Karpas-422 (cell line): ENCODE measurements at regions not wholly inside any gene's neighbourhood (a gene's known extent, or its start where the extent isn't known, plus 50 kb on each side); places are given as distances from the start of the nearest gene placed in this dataset.

ENCODE experiments used
- DNase-seq: peaks from one replicate; pipeline ENCODE4 v3.0.0-alpha.2; 2015
- H2AFZ ChIP-seq: fragments of 200-600 bp; sonication (generic); 2 replicates; pipeline ENCODE4 v1.6.1; 2014; ENCODE audit warnings: antibody characterized with exemption, low read length, mixed read lengths
- H3K27ac ChIP-seq: fragments of 200-600 bp; sonication (generic); 2 replicates; pipeline ENCODE4 v1.5.1; 2014; ENCODE audit warnings: mild to moderate bottlenecking, low read length, moderate library complexity
- H3K27me3 ChIP-seq: fragments of 200-600 bp; sonication (generic); 2 replicates; pipeline ENCODE4 v1.6.1; 2014; ENCODE audit warnings: low read length, mixed read lengths
- H3K36me3 ChIP-seq: fragments of 200-600 bp; sonication (generic); 2 replicates; pipeline ENCODE4 v1.6.1; 2014; ENCODE audit warnings: low read length, mixed read lengths; ENCODE audit not compliant: insufficient read depth
- H3K4me1 ChIP-seq: fragments of 200-600 bp; sonication (generic); 2 replicates; pipeline ENCODE4 v1.6.1; 2014; ENCODE audit warnings: mild to moderate bottlenecking, low read length, mixed read lengths
- H3K4me2 ChIP-seq: fragments of 200-600 bp; sonication (generic); 2 replicates; pipeline ENCODE4 v1.6.1; 2014; ENCODE audit warnings: low read length, low read depth, mild to moderate bottlenecking; ENCODE audit not compliant: poor library complexity, severe bottlenecking
- H3K4me3 ChIP-seq: fragments of 200-600 bp; sonication (generic); 2 replicates; pipeline ENCODE4 v1.5.1; 2014; ENCODE audit warnings: mild to moderate bottlenecking, antibody characterized with exemption, low read length, mixed read lengths
- H3K79me2 ChIP-seq: fragments of 200-600 bp; sonication (generic); 2 replicates; pipeline ENCODE4 v1.6.1; 2014; ENCODE audit warnings: mild to moderate bottlenecking, low read length, mixed read lengths
- H3K9ac ChIP-seq: fragments of 200-600 bp; sonication (generic); 2 replicates; pipeline ENCODE4 v1.6.0; 2014; ENCODE audit warnings: low read length
- H3K9me2 ChIP-seq: fragments of 200-600 bp; sonication (generic), shearing (Covaris generic); replicated peaks from 2 replicates; pipeline ENCODE4 v1.6.0; 2014; ENCODE audit warnings: mild to moderate bottlenecking, low read length, moderate library complexity; ENCODE audit not compliant: insufficient read depth
- H3K9me3 ChIP-seq: fragments of 300-700, 200-600 bp; sonication (generic); 2 replicates; pipeline ENCODE4 v1.6.1; 2014; ENCODE audit warnings: low read length, mixed read lengths
- H4K20me1 ChIP-seq: fragments of 200-600 bp; sonication (generic); 2 replicates; pipeline ENCODE4 v1.6.1; 2014; ENCODE audit warnings: mild to moderate bottlenecking, antibody characterized with exemption, low read length, low read depth; ENCODE audit not compliant: insufficient read depth

- Histone ChIP-seq H3K27ac (no peak overlapping the region), H3K4me2 (no peak overlapping the region), H2AFZ (no peak overlapping the region), H3K27me3 (no peaks in the 10 kb centered on the region), H3K9me3 (no peaks in the 10 kb centered on the region), H3K4me1 (no peaks in the 10 kb centered on the region), H3K36me3 (no peaks in the 10 kb centered on the region), H3K79me2 (no peaks in the 10 kb centered on the region), H3K9ac (no peak overlapping the region), H3K4me3 (no peak overlapping the region), H4K20me1 (no peaks in the 10 kb centered on the region), H3K9me2 (no peaks in the 10 kb centered on the region)
- no peak for DNase-seq
These were observed 76.6 kb upstream of the KLF12 start for GRCh38 chr13:74210693-74211393.

- Histone ChIP-seq H3K36me3 (no peaks in the 10 kb centered on the region), H4K20me1 (no peaks in the 10 kb centered on the region), H3K9me3 (no peaks in the 10 kb centered on the region), H3K4me2 (no peak overlapping the region), H3K9ac (no peak overlapping the region), H3K9me2 (no peaks in the 10 kb centered on the region), H3K27ac (no peak overlapping the region), H3K4me1 (no peaks in the 10 kb centered on the region), H2AFZ (no peak overlapping the region), H3K27me3 (no peaks in the 10 kb centered on the region), H3K4me3 (no peak overlapping the region), H3K79me2 (no peaks in the 10 kb centered on the region)
- no peak for DNase-seq
These were observed 72.7 kb upstream of the KLF12 start for GRCh38 chr13:74206855-74207254.

- Histone ChIP-seq H3K27me3 (no peaks in the 10 kb centered on the region), H3K79me2 (no peaks in the 10 kb centered on the region), H4K20me1 (no peaks in the 10 kb centered on the region), H3K4me1 (no peaks in the 10 kb centered on the region), H3K4me3 (no peak overlapping the region), H3K9me3 (no peaks in the 10 kb centered on the region), H3K36me3 (no peaks in the 10 kb centered on the region), H2AFZ (no peak overlapping the region), H3K9ac (no peak overlapping the region), H3K27ac (no peak overlapping the region), H3K9me2 (no peaks in the 10 kb centered on the region), H3K4me2 (no peak overlapping the region)
- DNase-seq: no peak
These were observed 71.9 kb upstream of the KLF12 start for GRCh38 chr13:74206061-74206561.

- Histone ChIP-seq H2AFZ (no peak overlapping the region), H3K27me3 (no peaks in the 10 kb centered on the region), H3K27ac (no peak overlapping the region), H3K4me2 (no peak overlapping the region), H3K9me3 (no peaks in the 10 kb centered on the region), H3K4me3 (no peak overlapping the region), H3K79me2 (no peaks in the 10 kb centered on the region), H3K4me1 (no peaks in the 10 kb centered on the region), H4K20me1 (no peaks in the 10 kb centered on the region), H3K9ac (no peak overlapping the region), H3K9me2 (no peaks in the 10 kb centered on the region), H3K36me3 (no peaks in the 10 kb centered on the region)
- no peak for DNase-seq
These were observed 71.1 kb upstream of the KLF12 start for GRCh38 chr13:74205313-74205690.

- Histone ChIP-seq H3K27me3 (no peaks in the 10 kb centered on the region), H3K4me3 (no peak overlapping the region), H4K20me1 (no peaks in the 10 kb centered on the region), H3K4me2 (no peak overlapping the region), H3K79me2 (no peaks in the 10 kb centered on the region), H3K4me1 (no peaks in the 10 kb centered on the region), H3K36me3 (no peaks in the 10 kb centered on the region), H3K9me3 (no peaks in the 10 kb centered on the region), H3K27ac (no peak overlapping the region), H3K9me2 (no peaks in the 10 kb centered on the region), H3K9ac (no peak overlapping the region), H2AFZ (no peak overlapping the region)
- DNase-seq: no peak
These were observed 70.6 kb upstream of the KLF12 start for GRCh38 chr13:74204602-74205312.

GRCh38 chr13:74203576-74203975, 69.4 kb upstream of the KLF12 start:
- H3K4me3 ChIP-seq: no peak overlapping the region
- no peak overlapping the region for H3K9ac ChIP-seq
- no peaks in the 10 kb centered on the region for H3K9me3 ChIP-seq
- H3K9me2 ChIP-seq: no peaks in the 10 kb centered on the region
- no peaks in the 10 kb centered on the region for H3K4me1 ChIP-seq
- no peak for DNase-seq
- H2AFZ ChIP-seq: no peak overlapping the region
- no peaks in the 10 kb centered on the region for H3K36me3 ChIP-seq
- H3K27me3 ChIP-seq: no peaks in the 10 kb centered on the region
- H3K27ac ChIP-seq: no peak overlapping the region
- no peaks in the 10 kb centered on the region for H4K20me1 ChIP-seq
- no peaks in the 10 kb centered on the region for H3K79me2 ChIP-seq
- H3K4me2 ChIP-seq: no peak overlapping the region

- Histone ChIP-seq H2AFZ (no peak overlapping the region), H3K9me2 (no peaks in the 10 kb centered on the region), H4K20me1 (no peaks in the 10 kb centered on the region), H3K4me3 (no peak overlapping the region), H3K4me2 (no peak overlapping the region), H3K27ac (no peak overlapping the region), H3K36me3 (no peaks in the 10 kb centered on the region), H3K9ac (no peak overlapping the region), H3K79me2 (no peaks in the 10 kb centered on the region), H3K9me3 (no peaks in the 10 kb centered on the region), H3K27me3 (no peaks in the 10 kb centered on the region), H3K4me1 (no peaks in the 10 kb centered on the region)
- no peak for DNase-seq
These were observed 68.1 kb upstream of the KLF12 start for GRCh38 chr13:74202129-74202813.

GRCh38 chr13:74201530-74201929, 67.3 kb upstream of the KLF12 start:
- Histone ChIP-seq H3K27me3 (no peaks in the 10 kb centered on the region), H3K9me2 (no peaks in the 10 kb centered on the region), H4K20me1 (no peaks in the 10 kb centered on the region), H2AFZ (no peak overlapping the region), H3K4me2 (no peak overlapping the region), H3K36me3 (no peaks in the 10 kb centered on the region), H3K4me1 (no peaks in the 10 kb centered on the region), H3K4me3 (no peak overlapping the region), H3K9me3 (no peaks in the 10 kb centered on the region), H3K9ac (no peak overlapping the region), H3K79me2 (no peaks in the 10 kb centered on the region), H3K27ac (no peak overlapping the region)
- no peak for DNase-seq
